HG02798 (cell line): ENCODE measurements at regions not wholly inside any gene's neighbourhood (a gene's known extent, or its start where the extent isn't known, plus 50 kb on each side); places are given as distances from the start of the nearest gene placed in this dataset.
"Not testable (repeated sequence)": the region's sequence is repeated elsewhere in the genome, so short reads cannot be mapped to it uniquely, and the experiment has no call there.

Source experiments
- ATAC-seq: cut with Tn5 transposase; IDR thresholded peaks from one replicate; pipeline ENCODE4 v1.9.1; 2021; ENCODE audit warnings: mild to moderate bottlenecking; ENCODE audit not compliant: unreplicated experiment, poor library complexity

DNA sequence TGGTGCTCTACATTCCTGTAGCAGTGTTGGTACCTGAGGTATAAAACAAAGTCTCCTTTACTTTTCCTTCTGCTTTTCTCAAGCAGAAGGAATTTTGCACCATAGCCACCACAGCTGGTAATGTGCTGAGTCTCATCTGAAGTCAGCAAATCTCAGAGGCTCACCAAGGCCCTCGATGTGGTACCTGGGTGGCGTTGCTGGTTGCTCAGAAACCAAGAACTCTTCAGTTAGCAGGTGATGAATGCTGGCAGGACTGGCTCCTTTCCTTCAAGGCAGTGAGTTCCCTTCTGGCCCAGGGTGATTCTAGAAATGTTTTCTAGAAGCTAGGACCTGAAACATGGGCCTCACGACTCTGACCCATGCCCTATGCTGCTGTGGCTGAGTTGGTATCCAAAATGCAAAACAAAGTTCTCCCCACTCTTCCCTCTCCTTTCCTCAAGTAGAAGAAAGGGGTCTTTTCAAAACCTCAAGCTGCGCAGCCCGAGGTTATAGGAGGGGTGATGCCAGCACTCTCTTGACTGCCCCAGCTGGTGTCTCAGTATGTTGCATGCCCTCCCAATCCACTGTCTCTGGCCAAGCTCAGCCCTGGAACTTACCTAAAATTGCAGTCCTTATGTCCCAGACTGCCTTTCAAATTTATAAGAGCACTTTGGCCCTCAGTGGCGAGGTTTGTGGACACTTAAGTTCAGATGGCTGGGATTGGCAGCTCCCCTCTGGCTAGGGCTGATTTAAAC, 592.3 kb downstream of the FRK start:
- ATAC-seq = no peak

GRCh38 chr6:115467726-115468125, 593.0 kb downstream of the FRK start:
- ATAC-seq = no peak

GRCh38 chr6:115460913-115461312, 599.8 kb downstream of the FRK start:
- ATAC-seq = no peak

DNA sequence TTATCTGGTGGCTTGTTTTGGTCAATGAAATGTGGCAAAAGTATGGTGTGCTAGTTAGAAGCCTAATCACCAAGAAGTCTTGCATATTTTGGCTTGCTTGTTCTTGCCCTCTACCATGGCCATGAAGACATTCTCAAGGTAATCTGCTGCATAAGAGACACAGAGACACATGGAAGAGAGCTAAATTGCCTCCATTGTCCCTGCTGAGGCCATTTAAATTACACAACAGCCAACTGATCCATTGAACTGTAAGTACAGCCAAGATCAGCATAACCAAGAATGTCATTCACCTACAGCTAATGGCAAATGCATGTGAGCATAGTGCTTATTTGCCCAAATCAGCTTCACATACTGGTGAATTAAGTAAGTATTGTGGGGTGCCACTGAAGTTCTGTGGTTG, 603.8 kb downstream of the FRK start:
- ATAC-seq = no peak

DNA sequence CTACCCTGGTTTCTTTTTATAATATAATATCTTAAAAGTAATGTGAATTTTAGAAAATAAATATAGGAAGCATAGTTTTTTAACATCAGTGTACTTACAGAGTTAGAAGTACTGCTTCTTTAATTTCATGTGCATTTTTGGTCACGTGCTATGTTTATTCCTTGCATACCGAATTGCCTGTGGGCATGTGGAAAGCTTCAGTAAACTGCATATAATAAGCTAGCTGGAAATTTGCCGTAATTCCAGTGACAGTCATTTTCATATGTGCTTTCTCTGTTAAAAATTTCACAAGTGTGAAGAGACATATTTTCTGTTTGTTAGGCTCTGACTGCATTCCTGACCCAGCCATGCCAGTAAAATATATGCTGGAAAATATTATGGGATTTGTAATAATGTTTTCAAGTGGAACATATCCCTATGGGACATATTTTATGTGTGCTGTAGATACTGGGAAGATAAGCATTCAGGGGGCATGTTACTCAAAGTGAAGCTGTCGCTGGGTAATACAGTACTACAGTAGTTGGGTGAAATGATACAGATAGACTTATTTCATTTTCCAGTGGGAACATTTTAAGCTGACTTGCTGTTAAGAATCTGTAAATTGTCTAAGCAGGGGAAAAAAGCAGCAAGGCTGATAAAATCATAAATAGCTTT, 616.7 kb downstream of the FRK start:
- no peak for ATAC-seq

GRCh38 chr6:115442323-115442722, 618.4 kb downstream of the FRK start:
- no peak for ATAC-seq

GRCh38 chr6:115441651-115442050, 619.0 kb downstream of the FRK start:
- no peak for ATAC-seq

- ATAC-seq = no peak
Observed at GRCh38 chr6:115415378-115415777, 645.3 kb downstream of the FRK start.

- ATAC-seq = not testable (repeated sequence)
Observed at GRCh38 chr6:115414916-115415315, 645.8 kb downstream of the FRK start.

DNA sequence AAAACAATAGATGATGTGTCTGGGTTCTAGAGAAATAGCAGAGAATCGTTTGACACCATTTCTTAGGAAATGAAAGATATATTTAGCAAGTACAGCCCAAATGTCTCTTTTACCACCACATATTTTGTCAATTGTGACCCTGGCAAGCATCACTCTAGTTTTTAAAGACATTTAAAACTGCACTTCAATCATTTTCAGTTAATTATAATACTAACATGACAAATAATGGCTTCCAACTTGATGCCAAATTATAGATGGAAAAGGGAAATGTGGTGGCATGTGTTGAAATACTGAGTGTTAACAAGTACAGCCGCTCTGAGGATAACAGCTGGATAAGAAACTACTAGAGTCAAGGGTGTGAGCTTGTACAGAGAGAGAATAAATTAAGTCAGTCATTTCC, 648.9 kb downstream of the FRK start:
- no peak for ATAC-seq

DNA sequence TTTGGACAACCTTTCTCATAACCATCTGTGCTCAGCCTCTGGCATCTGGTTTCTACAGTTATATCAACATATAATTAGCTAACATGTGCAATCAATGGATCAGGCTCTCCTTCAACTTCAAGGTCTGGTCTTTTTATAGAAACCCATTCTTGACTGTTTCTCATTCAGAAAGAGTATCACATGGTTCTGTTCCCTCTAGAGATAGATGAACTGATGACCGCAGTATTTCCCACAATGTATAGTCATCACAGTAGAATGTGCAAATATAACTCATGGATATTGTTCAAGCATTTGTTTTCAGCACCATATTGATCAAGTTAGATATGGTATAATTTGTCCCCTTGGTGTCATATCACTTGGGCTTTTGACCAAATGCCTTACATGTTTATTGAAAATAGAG, 656.2 kb downstream of the FRK start:
- ATAC-seq = no peak

DNA sequence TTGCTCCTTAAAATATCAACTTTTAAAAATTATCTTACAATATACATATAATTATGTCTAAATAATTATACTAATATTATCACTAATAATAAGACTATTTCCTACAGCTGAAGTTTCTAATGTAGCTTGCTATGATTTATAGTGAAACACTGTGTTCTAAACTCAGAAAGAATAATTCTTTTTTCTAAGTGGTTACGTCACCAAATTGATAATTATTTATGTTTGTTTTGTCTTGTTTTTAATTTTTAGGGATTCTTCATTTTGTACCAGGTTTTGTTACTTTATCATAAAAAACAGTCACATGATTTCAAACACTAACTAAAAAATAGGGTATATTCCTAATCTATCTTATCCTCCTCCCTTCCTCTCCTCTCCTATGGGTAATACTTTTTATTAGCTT, 662.1 kb downstream of the FRK start:
- no peak for ATAC-seq

DNA sequence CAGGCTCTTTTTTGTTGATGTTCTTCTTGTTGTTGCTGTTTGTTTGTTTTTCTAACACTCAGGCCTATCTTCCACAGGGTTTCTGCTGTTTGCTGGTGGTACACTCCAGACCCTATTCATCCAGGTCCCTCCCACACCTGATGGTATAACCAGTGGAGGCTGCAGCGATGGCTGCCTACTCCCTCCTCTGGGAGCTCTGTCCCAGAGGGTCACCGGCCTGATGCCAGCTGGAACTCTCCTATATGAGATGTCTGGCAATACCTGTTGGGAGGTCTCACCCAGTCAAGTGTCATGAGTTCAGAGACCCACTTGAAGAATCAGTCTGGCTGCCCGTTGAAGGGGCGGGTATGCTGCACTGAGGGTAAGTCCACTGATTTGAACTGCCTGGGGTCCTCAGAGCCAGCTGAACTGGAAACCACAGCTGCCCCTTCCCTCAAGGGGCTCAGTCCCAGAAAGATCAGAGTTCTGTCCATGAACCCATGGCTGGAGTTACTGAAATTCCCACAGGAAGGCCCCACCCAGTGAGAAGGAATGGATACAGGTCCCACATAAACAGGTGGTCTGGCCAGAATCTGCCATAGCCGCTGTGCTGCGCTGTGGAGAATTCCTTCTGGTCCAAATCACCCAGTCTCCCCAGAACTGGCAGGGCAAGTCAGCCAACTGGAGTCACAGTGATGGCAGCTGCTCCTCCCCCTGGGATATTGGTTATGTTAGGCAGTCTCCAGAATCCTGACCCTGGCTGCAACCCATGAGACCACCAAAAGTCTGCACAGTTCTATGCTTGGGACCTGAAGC, 664.4 kb downstream of the FRK start:
- no peak for ATAC-seq

DNA sequence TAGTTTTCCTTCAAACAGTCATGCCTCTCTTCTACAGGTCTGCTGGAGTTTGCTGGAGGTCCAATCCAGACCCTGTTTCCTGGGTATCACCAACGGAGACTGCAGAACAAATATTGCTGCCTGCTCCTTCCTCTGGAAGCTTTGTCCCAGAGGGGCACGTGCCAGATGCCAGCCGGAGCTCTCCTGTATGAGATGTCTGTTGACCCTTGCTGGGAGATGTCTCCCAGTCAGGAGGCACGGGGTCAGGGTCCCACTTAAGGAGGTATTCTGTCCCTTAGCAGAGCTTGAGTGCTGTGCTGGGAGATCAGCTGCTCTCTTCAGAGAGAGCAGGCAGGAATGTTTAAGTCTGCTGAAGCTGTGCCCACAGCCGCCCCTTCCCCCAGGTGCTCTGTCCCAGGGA, 666.9 kb downstream of the FRK start:
- no peak for ATAC-seq

- ATAC-seq = no peak
Observed at GRCh38 chr6:115370202-115370601, 690.5 kb downstream of the FRK start.

GRCh38 chr6:115365783-115366182, 694.9 kb downstream of the FRK start:
- ATAC-seq = no peak

- ATAC-seq = peak; percentile 83
Observed at GRCh38 chr6:115363379-115363778, 697.3 kb downstream of the FRK start.

- no peak for ATAC-seq
Observed at GRCh38 chr6:115362234-115362633, 698.5 kb downstream of the FRK start.

GRCh38 chr6:115360602-115361325, 699.9 kb downstream of the FRK start:
- no peak for ATAC-seq

GRCh38 chr6:115358616-115359015, 702.1 kb downstream of the FRK start:
- ATAC-seq = no peak

GRCh38 chr6:115356371-115356770, 704.3 kb downstream of the FRK start:
- ATAC-seq = no peak
